ENCODE measurements at regions not wholly inside any gene's neighbourhood (a gene's known extent, or its start where the extent isn't known, plus 50 kb on each side); places are given as distances from the start of the nearest gene placed in this dataset.

GRCh38 chr11:13216019-13216710 is 61.4 kb upstream of the BMAL1 start (continued):
- TF ChIP-seq ZNF513 (tag by site-specific recombination; IDR thresholded peaks at IDR 0.05) (no peak), HIC1 (tag by site-specific recombination; IDR thresholded peaks at IDR 0.05) (peak; percentile 73), ZNF670 (tag by site-specific recombination; IDR thresholded peaks at IDR 0.05; ENCODE audit: low read depth) (no peak), TSHZ1 (tag by site-specific recombination; IDR thresholded peaks at IDR 0.05; ENCODE audit: borderline replicate concordance) (no peak), HOXC10 (CRISPR knock-in tag; IDR thresholded peaks at IDR 0.05) (no peak), KLF9 (tag by site-specific recombination; IDR thresholded peaks at IDR 0.05; ENCODE audit: low read depth) (no peak), GLI4 (tag by site-specific recombination; IDR thresholded peaks at IDR 0.05) (no peak; the same call in 1 of the 2 replicates), ZXDB (tag by site-specific recombination; IDR thresholded peaks at IDR 0.05) (no peak), ZNF629 (tag by site-specific recombination; IDR thresholded peaks at IDR 0.05) (no peak), IKZF3 (tag by site-specific recombination; IDR thresholded peaks at IDR 0.05) (no peak), ZNF140 (tag by site-specific recombination; IDR thresholded peaks at IDR 0.05) (no peak), PRDM10 (tag by site-specific recombination; IDR thresholded peaks at IDR 0.05) (peak; percentile 27; the same call in 1 of the 2 replicates), ZFP37 (tag by site-specific recombination; IDR thresholded peaks at IDR 0.05) (peak; percentile 55; the same call in 1 of the 2 replicates), ZNF138 (tag by site-specific recombination; IDR thresholded peaks at IDR 0.05; ENCODE audit: borderline replicate concordance) (no peak), SP7 (tag by site-specific recombination; IDR thresholded peaks at IDR 0.05) (peak; percentile 46; the same call in 1 of the 2 replicates), ZBTB20 (tag by site-specific recombination; IDR thresholded peaks at IDR 0.05) (no peak), OVOL3 (tag by site-specific recombination; IDR thresholded peaks at IDR 0.05) (no peak), ZBTB21 (tag by site-specific recombination; IDR thresholded peaks at IDR 0.05) (0 out of 2 replicates have a peak, but pooled peaks have one; percentile 59), ZNF223 (tag by site-specific recombination; IDR thresholded peaks at IDR 0.05) (no peak), KLF1 (tag by site-specific recombination; IDR thresholded peaks at IDR 0.05) (no peak), ZNF394 (tag by site-specific recombination; IDR thresholded peaks at IDR 0.05; ENCODE audit: borderline replicate concordance) (0 out of 2 replicates have a peak, but pooled peaks have one; percentile 12), ZNF302 (tag by site-specific recombination; IDR thresholded peaks at IDR 0.05; ENCODE audit: low read depth) (no peak), KLF16 (tag by site-specific recombination; IDR thresholded peaks at IDR 0.05) (no peak), SALL2 (tag by site-specific recombination; IDR thresholded peaks at IDR 0.05; ENCODE audit: borderline replicate concordance) (no peak), ZNF132 (tag by site-specific recombination; IDR thresholded peaks at IDR 0.05; ENCODE audit: borderline replicate concordance) (no peak), ZBTB1 (tag by site-specific recombination; IDR thresholded peaks at IDR 0.05) (no peak), ZIC2 (tag by site-specific recombination; IDR thresholded peaks at IDR 0.05) (0 out of 2 replicates have a peak, but pooled peaks have one; percentile 51), PRDM6 (tag by site-specific recombination; IDR thresholded peaks at IDR 0.05) (no peak)

Data from HEK293 (cell line).